ENCODE measurements at regions not wholly inside any gene's neighbourhood (a gene's known extent, or its start where the extent isn't known, plus 50 kb on each side); places are given as distances from the start of the nearest gene placed in this dataset.

GRCh38 chr7:118944271-118944670 lies 719.8 kb downstream of the ANKRD7 start:
- TF ChIP-seq CTCF (conservative IDR thresholded peaks at IDR 0.05) (no peak), EZH2 (IDR thresholded peaks at IDR 0.05; ENCODE audit: low read depth) (no peak)
